Endothelial cell of umbilical vein (primary cell): ENCODE measurements at regions not wholly inside any gene's neighbourhood (a gene's known extent, or its start where the extent isn't known, plus 50 kb on each side); places are given as distances from the start of the nearest gene placed in this dataset.

ENCODE experiments used
- BruUV-seq: library from RNA; stranded (reverse); fragments of 400-500 nt; replicated peaks from 2 replicates; lab custom pipeline; 2021; lab: Mats Ljungman, UMichigan
- CTCF ChIA-PET: fragments of 300-600, 350-600 bp; sonication (Branson Sonifier 250); formaldehyde crosslinking; loops from one replicate; lab custom pipeline; 2021; ENCODE audit warnings: antibody characterized with exemption, inconsistent platforms; lab: Charles Lee
- POLR2A ChIA-PET: fragments of 300-600, 350-600 bp; sonication (Branson Sonifier 250); formaldehyde crosslinking; loops from one replicate; lab custom pipeline; 2021; ENCODE audit warnings: antibody characterized with exemption, inconsistent platforms; lab: Charles Lee
- DNase-seq: peaks from one replicate; pipeline ENCODE4 v3.0.0-alpha.2; 2011; ENCODE audit warnings: low read depth, low spot score
- FAIRE-seq: peaks from 2 replicates; lab custom pipeline; 2011; peaks lifted over from hg19 to GRCh38; lab: Jason Lieb, UNC
- H2AFZ ChIP-seq: 2 replicates; pipeline ENCODE4 v1.6.0; 2012; ENCODE audit warnings: low read depth, low read length, control low read depth, inconsistent platforms
- H3K27ac ChIP-seq: 2 replicates; pipeline ENCODE4 v1.5.1; 2011; ENCODE audit warnings: low read depth, mild to moderate bottlenecking, control low read depth, low read length, moderate library complexity; ENCODE audit not compliant: insufficient read depth
- H3K27me3 ChIP-seq, 2 experiments: 2 replicates each; pipeline versions ENCODE4 v1.6.0 to v1.6.1; 2011; ENCODE audit warnings: low read length in 2 of 2, mixed read lengths in 1 of 2; ENCODE audit not compliant: control insufficient read depth in 2 of 2, insufficient read depth in 2 of 2
- H3K36me3 ChIP-seq, 2 experiments: 2 replicates in 1 of 2; 3 replicates in 1 of 2; pipeline ENCODE4 v1.5.1; 2011; ENCODE audit warnings: low read length in 2 of 2, mild to moderate bottlenecking in 1 of 2, moderate library complexity in 1 of 2; ENCODE audit not compliant: control insufficient read depth in 2 of 2, insufficient read depth in 2 of 2; ENCODE audit errors: extremely low read depth in 1 of 2
- H3K4me1 ChIP-seq: 3 replicates; pipeline ENCODE4 v1.5.1; 2011; ENCODE audit warnings: mild to moderate bottlenecking, low read length; ENCODE audit not compliant: control insufficient read depth, insufficient read depth; ENCODE audit errors: extremely low read depth
- H3K4me2 ChIP-seq: 2 replicates; pipeline ENCODE4 v1.6.1; 2011; ENCODE audit warnings: low read length, control low read depth, mixed read lengths; ENCODE audit not compliant: insufficient read depth
- H3K4me3 ChIP-seq, 3 experiments: fragments of 200-600 bp in 1 of 3; sonication (generic), shearing (Covaris generic) in 1 of 3; replicated peaks in 1 of 3; 2 replicates each; pipeline ENCODE4 v1.5.1; 2011 to 2016; ENCODE audit warnings: control low read depth in 3 of 3, low read length in 3 of 3, mild to moderate bottlenecking in 2 of 3, inconsistent platforms in 1 of 3, low read depth in 1 of 3, moderate library complexity in 1 of 3; ENCODE audit not compliant: insufficient read depth in 1 of 3
- H3K79me2 ChIP-seq: 2 replicates; pipeline ENCODE4 v1.6.0; 2012; ENCODE audit warnings: low read length, inconsistent platforms; ENCODE audit not compliant: control insufficient read depth, insufficient read depth
- H3K9ac ChIP-seq: replicated peaks from 2 replicates; pipeline ENCODE3; 2011; ENCODE audit warnings: low read length, control low read depth; ENCODE audit not compliant: insufficient read depth; ENCODE audit errors: extremely low read depth
- H3K9me1 ChIP-seq: replicated peaks from 3 replicates; pipeline ENCODE4 v1.6.0; 2011; ENCODE audit warnings: mild to moderate bottlenecking, low read length; ENCODE audit not compliant: control insufficient read depth, insufficient read depth; ENCODE audit errors: extremely low read depth
- H3K9me3 ChIP-seq: replicated peaks from 2 replicates; pipeline ENCODE4 v1.5.1; 2012; ENCODE audit warnings: low read length, inconsistent platforms; ENCODE audit not compliant: control insufficient read depth, insufficient read depth
- H4K20me1 ChIP-seq: replicated peaks from 2 replicates; pipeline ENCODE3; 2011; ENCODE audit warnings: mild to moderate bottlenecking, low read length; ENCODE audit not compliant: control insufficient read depth, insufficient read depth; ENCODE audit errors: extremely low read depth
- CTCF ChIP-seq, 2 donors: IDR thresholded peaks; 1 replicate in 1 of 2; 2 replicates in 1 of 2; pipeline ENCODE4 v1.5.1; 2011; ENCODE audit warnings: low read length in 2 of 2, mild to moderate bottlenecking in 2 of 2, moderate library complexity in 2 of 2, control low read depth in 1 of 2, inconsistent platforms in 1 of 2, low read depth in 1 of 2; ENCODE audit not compliant: insufficient read depth in 1 of 2; ENCODE audit errors: extremely low read depth in 1 of 2
- EZH2 ChIP-seq: IDR thresholded peaks from 2 replicates; pipeline ENCODE4 v1.6.1; 2012; ENCODE audit warnings: borderline replicate concordance, low read depth, mild to moderate bottlenecking, moderate library complexity, low read length, inconsistent platforms; ENCODE audit not compliant: severe bottlenecking
- FOS ChIP-seq: IDR thresholded peaks from 2 replicates; pipeline ENCODE4 v1.6.1; 2011; ENCODE audit warnings: mild to moderate bottlenecking, low read length, moderate library complexity, borderline replicate concordance; ENCODE audit not compliant: insufficient read depth
- GATA2 ChIP-seq: IDR thresholded peaks from 2 replicates; pipeline ENCODE4 v1.7.0; 2011; ENCODE audit warnings: low read depth, mild to moderate bottlenecking, moderate library complexity, mixed read lengths, low read length; ENCODE audit not compliant: insufficient read length, insufficient read depth
- JUN ChIP-seq: IDR thresholded peaks from 2 replicates; pipeline ENCODE4 v1.6.1; 2011; ENCODE audit warnings: borderline replicate concordance, low read depth; ENCODE audit not compliant: insufficient read length, insufficient read depth
- MYC ChIP-seq: IDR thresholded peaks from one replicate; pipeline ENCODE4 v1.6.1; 2011; ENCODE audit warnings: mild to moderate bottlenecking, low read depth, low read length
- POLR2A ChIP-seq: IDR thresholded peaks from 2 replicates; pipeline ENCODE4 v1.6.1; 2012; ENCODE audit warnings: low read depth, mild to moderate bottlenecking, control low read depth, low read length
- POLR2AphosphoS5 ChIP-seq: IDR thresholded peaks from 2 replicates; pipeline ENCODE4 v1.6.1; 2012; ENCODE audit warnings: low read depth, mild to moderate bottlenecking, control low read depth, low read length, moderate library complexity; ENCODE audit not compliant: insufficient read depth
- dilution Hi-C: fragments of 300-500 bp; cut with MboI; formaldehyde crosslinking; loops from one replicate; pipeline ENCODE4 v1.15.0; 2019; ENCODE audit warnings: low sequenced_read_pairs; ENCODE audit not compliant: extremely low pct_ligation_motif_present
- intact Hi-C: fragments of 100-400 bp; cut with micrococcal nuclease; formaldehyde crosslinking; loops from one replicate; pipeline ENCODE4 v1.10.0; 2022
- TF ChIP-seq, protein P1 (sequence below): IDR thresholded peaks from 2 replicates; pipeline ENCODE4 v1.6.1; 2011; ENCODE audit not compliant: insufficient read depth, insufficient read length

DNA sequence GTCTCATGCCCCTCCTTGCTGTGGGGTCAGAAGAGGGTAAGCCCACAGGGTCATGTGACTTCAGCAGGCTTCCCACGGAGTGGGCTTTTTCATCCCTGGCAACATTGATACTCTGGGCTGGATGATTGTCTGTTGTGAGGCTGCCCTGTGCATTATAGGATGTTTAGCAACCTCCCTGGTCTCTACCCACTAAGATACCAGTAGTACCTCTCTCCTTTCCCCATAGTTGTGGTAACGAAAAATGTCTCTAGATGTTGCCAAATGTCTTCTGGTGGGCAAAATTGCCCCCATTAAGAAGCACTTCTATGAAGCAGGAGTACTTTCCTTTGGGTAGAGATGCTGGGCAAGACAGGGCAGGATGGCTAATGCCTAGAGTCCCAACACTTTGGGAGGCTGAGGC lies 232.5 kb upstream of the ZNF217 start:
- BruUV-seq: no TSS peak
- Histone ChIP-seq H3K27me3 (no peaks in the 10 kb centered on the region), H3K4me2 (no peak overlapping the region), H2AFZ (no peak overlapping the region), H3K9ac (no peak overlapping the region), H3K36me3 (no peaks in the 10 kb centered on the region), H4K20me1 (no peaks in the 10 kb centered on the region), H3K79me2 (no peaks in the 10 kb centered on the region), H3K9me1 (no peaks in the 10 kb centered on the region), H3K9me3 (no peaks in the 10 kb centered on the region), H3K27ac (no peak overlapping the region), H3K4me1 (peaks cover 35% of the 10 kb centered on the region), H3K4me3 (no peak overlapping the region)
- TF ChIP-seq CTCF (IDR thresholded peaks at IDR 0.05; ENCODE audit: extremely low read depth in 1 of 2, insufficient read depth in 1 of 2, low read depth in 1 of 2, low read length in 2 of 2) (no peak), POLR2A (no peak), JUN (no peak), MYC (no peak), POLR2AphosphoS5 (no peak), FOS (no peak), EZH2 (no peak), GATA2 (no peak)
- TF ChIP-seq, protein P1, sequence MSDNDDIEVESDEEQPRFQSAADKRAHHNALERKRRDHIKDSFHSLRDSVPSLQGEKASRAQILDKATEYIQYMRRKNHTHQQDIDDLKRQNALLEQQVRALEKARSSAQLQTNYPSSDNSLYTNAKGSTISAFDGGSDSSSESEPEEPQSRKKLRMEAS: no peak
- intact Hi-C loops: loop anchor here (5.0 kb wide), 1 partner anchor 149 kb away; no protein-coding TSS in a partner anchor
- DNase-seq (no peak), FAIRE-seq (no peak)
- ChIA-PET CTCF (no interaction called here), POLR2A (no interaction called here)
- dilution Hi-C loops: no loop called here
